ENCODE measurements at regions not wholly inside any gene's neighbourhood (a gene's known extent, or its start where the extent isn't known, plus 50 kb on each side); places are given as distances from the start of the nearest gene placed in this dataset.

GRCh38 chr6:113739041-113739655 lies 118.0 kb upstream of the MARCKS start:
- TF ChIP-seq MEF2A (IDR thresholded peaks at IDR 0.05; ENCODE audit: borderline replicate concordance, low read depth) (no peak), POLR2AphosphoS5 (IDR thresholded peaks at IDR 0.05; ENCODE audit: low read depth, low read length) (no peak)
- TF ChIP-seq, protein P1, sequence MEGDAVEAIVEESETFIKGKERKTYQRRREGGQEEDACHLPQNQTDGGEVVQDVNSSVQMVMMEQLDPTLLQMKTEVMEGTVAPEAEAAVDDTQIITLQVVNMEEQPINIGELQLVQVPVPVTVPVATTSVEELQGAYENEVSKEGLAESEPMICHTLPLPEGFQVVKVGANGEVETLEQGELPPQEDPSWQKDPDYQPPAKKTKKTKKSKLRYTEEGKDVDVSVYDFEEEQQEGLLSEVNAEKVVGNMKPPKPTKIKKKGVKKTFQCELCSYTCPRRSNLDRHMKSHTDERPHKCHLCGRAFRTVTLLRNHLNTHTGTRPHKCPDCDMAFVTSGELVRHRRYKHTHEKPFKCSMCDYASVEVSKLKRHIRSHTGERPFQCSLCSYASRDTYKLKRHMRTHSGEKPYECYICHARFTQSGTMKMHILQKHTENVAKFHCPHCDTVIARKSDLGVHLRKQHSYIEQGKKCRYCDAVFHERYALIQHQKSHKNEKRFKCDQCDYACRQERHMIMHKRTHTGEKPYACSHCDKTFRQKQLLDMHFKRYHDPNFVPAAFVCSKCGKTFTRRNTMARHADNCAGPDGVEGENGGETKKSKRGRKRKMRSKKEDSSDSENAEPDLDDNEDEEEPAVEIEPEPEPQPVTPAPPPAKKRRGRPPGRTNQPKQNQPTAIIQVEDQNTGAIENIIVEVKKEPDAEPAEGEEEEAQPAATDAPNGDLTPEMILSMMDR (IDR thresholded peaks at IDR 0.05) = no peak

Data from SK-N-SH (cell line).